ENCODE measurements at regions not wholly inside any gene's neighbourhood (a gene's known extent, or its start where the extent isn't known, plus 50 kb on each side); places are given as distances from the start of the nearest gene placed in this dataset.
"Not testable (repeated sequence)": the region's sequence is repeated elsewhere in the genome, so short reads cannot be mapped to it uniquely, and the experiment has no call there.

- H3K36me3 ChIP-seq (ENCODE audit: low read depth, missing control alignments) = no peaks in the 10 kb centered on the region
- intact Hi-C loops (cut with DNase I; ENCODE audit: low total_unique reads) = no loop called here
- H3K27ac ChIP-seq = peak overlapping the region in 1 of 2 donors; percentile 53
- no peak overlapping the region for H3K4me3 ChIP-seq
- no peak for DNase-seq
- 87 to 88% methylated on average over 11 of the region's 11 CpGs for WGBS, 2 donors
- peaks cover 22% of the 10 kb centered on the region for H3K4me1 ChIP-seq
- no peaks in the 10 kb centered on the region for H3K27me3 ChIP-seq
- no peaks in the 10 kb centered on the region for H3K9me3 ChIP-seq
- no peak for TF ChIP-seq POLR2A (IDR thresholded peaks at IDR 0.05)
Observed at GRCh38 chr11:122197066-122197987, 81.3 kb upstream of the BLID start.

GRCh38 chr11:122195790-122196189 lies 79.8 kb upstream of the BLID start:
- H3K4me3 ChIP-seq = no peak overlapping the region
- 87 to 92% methylated on average over 3 of the region's 3 CpGs for WGBS, 2 donors
- intact Hi-C loops (cut with DNase I; ENCODE audit: low total_unique reads) = no loop called here
- TF ChIP-seq CTCF (IDR thresholded peaks at IDR 0.05) (no peak), POLR2A (IDR thresholded peaks at IDR 0.05) (no peak)
- H3K9me3 ChIP-seq = no peaks in the 10 kb centered on the region
- no peaks in the 10 kb centered on the region for H3K27me3 ChIP-seq
- no peak for DNase-seq
- H3K36me3 ChIP-seq (ENCODE audit: low read depth, missing control alignments) = no peaks in the 10 kb centered on the region
- no peak overlapping the region for H3K27ac ChIP-seq
- H3K4me1 ChIP-seq = peaks cover 16% of the 10 kb centered on the region

- WGBS, 2 donors = 92 to 95% methylated on average over 5 of the region's 5 CpGs
Observed at GRCh38 chr11:122193881-122194480, 78.0 kb upstream of the BLID start.

GRCh38 chr11:122193457-122193856 lies 77.4 kb upstream of the BLID start:
- H3K4me3 ChIP-seq = no peak overlapping the region
- TF ChIP-seq POLR2A (IDR thresholded peaks at IDR 0.05) (no peak), CTCF (IDR thresholded peaks at IDR 0.05) (no peak)
- H3K27ac ChIP-seq = peak overlapping the region; percentile 34 to 57
- 46 to 67% methylated on average over 1 of the region's 1 CpG for WGBS, 2 donors
- no peaks in the 10 kb centered on the region for H3K36me3 ChIP-seq (ENCODE audit: low read depth, missing control alignments)
- peaks cover 10% of the 10 kb centered on the region for H3K4me1 ChIP-seq
- intact Hi-C loops (cut with DNase I; ENCODE audit: low total_unique reads) = no loop called here
- no peaks in the 10 kb centered on the region for H3K9me3 ChIP-seq
- no peak for DNase-seq
- no peaks in the 10 kb centered on the region for H3K27me3 ChIP-seq

More at GRCh38 chr11:122193881-122194480, 78.0 kb upstream of the BLID start:
- H3K27ac ChIP-seq = peak overlapping the region; percentile 34 to 57
- DNase-seq; H3K4me3 ChIP-seq; intact Hi-C loops (cut with DNase I; ENCODE audit: low total_unique reads); H3K36me3 ChIP-seq (ENCODE audit: low read depth, missing control alignments); H3K9me3 ChIP-seq; H3K27me3 ChIP-seq: not testable (repeated sequence)
- H3K4me1 ChIP-seq = peaks cover 12% of the 10 kb centered on the region

- no peak for DNase-seq
Observed at GRCh38 chr11:122192634-122193255, 76.7 kb upstream of the BLID start.

More at GRCh38 chr11:122192634-122193255, 76.7 kb upstream of the BLID start:
- Histone ChIP-seq H3K4me1 (peaks cover 7% of the 10 kb centered on the region), H3K27me3 (no peaks in the 10 kb centered on the region), H3K4me3 (no peak overlapping the region), H3K9me3 (no peaks in the 10 kb centered on the region), H3K27ac (peak overlapping the region in 1 of 2 donors; percentile 5), H3K36me3 (ENCODE audit: low read depth, missing control alignments) (no peaks in the 10 kb centered on the region)
- 61 to 64% methylated on average over 3 of the region's 3 CpGs for WGBS, 2 donors
- intact Hi-C loops (cut with DNase I; ENCODE audit: low total_unique reads) = no loop called here
- TF ChIP-seq POLR2A (IDR thresholded peaks at IDR 0.05) = no peak
- no peak for TF ChIP-seq CTCF (IDR thresholded peaks at IDR 0.05)

Measured in testis (tissue), 2 donors.